H9 (cell line): ENCODE measurements at regions not wholly inside any gene's neighbourhood (a gene's known extent, or its start where the extent isn't known, plus 50 kb on each side); places are given as distances from the start of the nearest gene placed in this dataset.
A peak's percentile ranks its signal among the peaks of the same experiment; 100 is the strongest.

Experiments
- DNase-seq: peaks from one replicate; pipeline ENCODE4 v3.0.0-alpha.2; 2017
- H2AFZ ChIP-seq: one replicate; pipeline ENCODE4 v1.6.1; 2013; ENCODE audit warnings: mild to moderate bottlenecking, low read length, control low read depth, moderate library complexity
- H2AK5ac ChIP-seq: 2 replicates; pipeline ENCODE4 v1.6.1; 2013; ENCODE audit warnings: low read length, control low read depth, mixed read lengths; ENCODE audit not compliant: insufficient read length
- H2BK120ac ChIP-seq: one replicate; pipeline ENCODE4 v1.6.1; 2013; ENCODE audit warnings: low read depth, mild to moderate bottlenecking, low read length, control low read depth, inconsistent platforms; ENCODE audit not compliant: poor library complexity, severe bottlenecking
- H2BK12ac ChIP-seq: 2 replicates; pipeline ENCODE4 v1.6.1; 2013; ENCODE audit warnings: low read length, control low read depth, mixed read lengths, low read depth; ENCODE audit not compliant: insufficient read length
- H2BK15ac ChIP-seq: 2 replicates; pipeline ENCODE4 v1.6.1; 2013; ENCODE audit warnings: low read depth, low read length, control low read depth
- H2BK20ac ChIP-seq: one replicate; pipeline ENCODE4 v1.6.1; 2013; ENCODE audit warnings: low read depth, mild to moderate bottlenecking, low read length, control low read depth, inconsistent platforms; ENCODE audit not compliant: poor library complexity, severe bottlenecking
- H2BK5ac ChIP-seq: 2 replicates; pipeline ENCODE4 v1.6.1; 2013; ENCODE audit warnings: low read length, control low read depth, mixed read lengths; ENCODE audit not compliant: insufficient read length
- H3K14ac ChIP-seq: 2 replicates; pipeline ENCODE4 v1.6.1; 2013; ENCODE audit warnings: low read length, control low read depth; ENCODE audit not compliant: insufficient read depth
- H3K18ac ChIP-seq: 2 replicates; pipeline ENCODE4 v1.6.1; 2013; ENCODE audit warnings: low read depth, mild to moderate bottlenecking, mixed read lengths, low read length, control low read depth; ENCODE audit not compliant: insufficient read length
- H3K23ac ChIP-seq: 2 replicates; pipeline ENCODE4 v1.6.1; 2013; ENCODE audit warnings: low read length, control low read depth, mixed read lengths, low read depth; ENCODE audit not compliant: insufficient read length
- H3K23me2 ChIP-seq: 2 replicates; pipeline ENCODE4 v1.6.1; 2013; ENCODE audit warnings: low read depth, mild to moderate bottlenecking, mixed read lengths, low read length, control low read depth; ENCODE audit not compliant: insufficient read length, poor library complexity, severe bottlenecking
- H3K27ac ChIP-seq: 2 replicates; pipeline ENCODE4 v1.5.1; 2013; ENCODE audit warnings: low read length, control low read depth, mixed read lengths, low read depth; ENCODE audit not compliant: insufficient read length
- H3K27me3 ChIP-seq: 2 replicates; pipeline ENCODE4 v1.6.1; 2013; ENCODE audit warnings: low read length, control low read depth, inconsistent platforms; ENCODE audit not compliant: insufficient read depth
- H3K4ac ChIP-seq: 2 replicates; pipeline ENCODE4 v1.6.1; 2013; ENCODE audit warnings: low read depth, mild to moderate bottlenecking, control low read depth, inconsistent platforms, low read length, moderate library complexity
- H3K4me1 ChIP-seq: 2 replicates; pipeline ENCODE4 v1.6.1; 2013; ENCODE audit warnings: low read length, control low read depth, inconsistent platforms; ENCODE audit not compliant: insufficient read depth
- H3K4me2 ChIP-seq: 2 replicates; pipeline ENCODE4 v1.6.1; 2013; ENCODE audit warnings: low read length, control low read depth, mixed read lengths; ENCODE audit not compliant: insufficient read length, insufficient read depth
- H3K56ac ChIP-seq: 2 replicates; pipeline ENCODE4 v1.6.1; 2013; ENCODE audit warnings: low read depth, mild to moderate bottlenecking, mixed read lengths, low read length, control low read depth; ENCODE audit not compliant: insufficient read length
- H3K79me1 ChIP-seq: 2 replicates; pipeline ENCODE4 v1.6.1; 2013; ENCODE audit warnings: low read depth, mild to moderate bottlenecking, moderate library complexity, low read length, control low read depth, inconsistent platforms; ENCODE audit not compliant: insufficient read depth, poor library complexity, severe bottlenecking
- H3K79me2 ChIP-seq: 2 replicates; pipeline ENCODE4 v1.6.1; 2013; ENCODE audit warnings: low read length, control low read depth, inconsistent platforms; ENCODE audit not compliant: insufficient read depth
- H3K9ac ChIP-seq: 2 replicates; pipeline ENCODE4 v1.6.1; 2013; ENCODE audit warnings: low read length, control low read depth, mixed read lengths; ENCODE audit not compliant: insufficient read length; ENCODE audit errors: extremely low read depth
- H3K9me3 ChIP-seq: one replicate; pipeline ENCODE4 v1.6.1; 2013; ENCODE audit warnings: low read depth, low read length, inconsistent platforms; ENCODE audit not compliant: control insufficient read depth
- H3T11ph ChIP-seq: one replicate; pipeline ENCODE4 v1.6.1; 2013; ENCODE audit warnings: mild to moderate bottlenecking, low read length, control low read depth, inconsistent platforms
- H4K20me1 ChIP-seq: one replicate; pipeline ENCODE4 v1.6.1; 2013; ENCODE audit not compliant: control insufficient read depth, insufficient read length, insufficient read depth
- H4K5ac ChIP-seq: 2 replicates; pipeline ENCODE4 v1.6.1; 2013; ENCODE audit warnings: low read depth, mild to moderate bottlenecking, mixed read lengths, low read length, control low read depth; ENCODE audit not compliant: insufficient read length
- H4K8ac ChIP-seq: replicated peaks from 2 replicates; pipeline ENCODE4 v1.6.1; 2013; ENCODE audit warnings: low read length, control low read depth, mixed read lengths, low read depth; ENCODE audit not compliant: insufficient read length
- H4K91ac ChIP-seq: 2 replicates; pipeline ENCODE4 v1.6.1; 2013; ENCODE audit warnings: low read depth, mild to moderate bottlenecking, moderate library complexity, mixed read lengths, low read length, control low read depth; ENCODE audit not compliant: insufficient read length
- H3K27ac Mint-ChIP-seq, 3 experiments: 2 replicates in 2 of 3; 3 replicates in 1 of 3; pipeline ENCODE4 v1.8.0; 2020 to 2021; ENCODE audit warnings: mixed read lengths in 3 of 3, mild to moderate bottlenecking in 1 of 3, moderate library complexity in 1 of 3
- H3K27me3 Mint-ChIP-seq: 2 replicates; pipeline ENCODE4 v1.8.0; 2021; ENCODE audit warnings: low read depth, mild to moderate bottlenecking, moderate library complexity, mixed read lengths
- H3K36me3 Mint-ChIP-seq, 3 experiments: 2 replicates in 2 of 3; 3 replicates in 1 of 3; pipeline ENCODE4 v1.8.0; 2020 to 2021; ENCODE audit warnings: low read depth in 3 of 3, mixed read lengths in 3 of 3; ENCODE audit not compliant: insufficient read depth in 1 of 3
- H3K4me1 Mint-ChIP-seq, 2 experiments: 2 replicates each; pipeline ENCODE4 v1.8.0; 2020; ENCODE audit warnings: mixed read lengths in 2 of 2
- H3K4me3 Mint-ChIP-seq, 2 experiments: 2 replicates in 1 of 2; 3 replicates in 1 of 2; pipeline ENCODE4 v1.8.0; 2020 to 2021; ENCODE audit warnings: mild to moderate bottlenecking in 2 of 2, mixed read lengths in 2 of 2, moderate library complexity in 1 of 2
- H3K9me3 Mint-ChIP-seq, 2 experiments: 2 replicates in 1 of 2; 3 replicates in 1 of 2; pipeline ENCODE4 v1.8.0; 2020; ENCODE audit warnings: mild to moderate bottlenecking in 2 of 2, mixed read lengths in 2 of 2, moderate library complexity in 1 of 2
- CTCF ChIP-seq: fragments of 200-600 bp; sonication (generic); conservative IDR thresholded peaks from 3 replicates; pipeline ENCODE4 v1.8.0; 2021; ENCODE audit warnings: antibody characterized with exemption, mild to moderate bottlenecking
- WGBS: extraction: QIAGEN DNeasy Blood & Tissue Kit; methylation state at CpG from one replicate; pipeline ENCODE4 v1.1.7; 2013; ENCODE audit warnings: missing lambda C conversion rate, low lambda C conversion rate, mixed read lengths; ENCODE audit not compliant: insufficient read length; ENCODE audit errors: extremely low coverage; 5-methylcytosine and 5-hydroxymethylcytosine counted together

- Histone ChIP-seq H2BK120ac (no peak overlapping the region), H2BK20ac (no peak overlapping the region), H3K18ac (no peak overlapping the region), H2BK5ac (no peak overlapping the region), H3K23me2 (no peaks in the 10 kb centered on the region), H3K27me3 (no peaks in the 10 kb centered on the region), H3K9me3 (no peaks in the 10 kb centered on the region), H2BK12ac (no peak overlapping the region), H3K4me1 (no peaks in the 10 kb centered on the region), H3K4ac (no peak overlapping the region), H3K9ac (no peak overlapping the region), H4K8ac (no peak overlapping the region), H3T11ph (no peak overlapping the region), H3K23ac (no peak overlapping the region), H3K4me2 (no peak overlapping the region), H3K27ac (no peak overlapping the region), H3K56ac (no peak overlapping the region), H2BK15ac (no peak overlapping the region), H3K79me2 (no peaks in the 10 kb centered on the region), H3K14ac (peak overlapping the region; percentile 28), H3K79me1 (no peaks in the 10 kb centered on the region), H4K91ac (no peak overlapping the region), H2AFZ (no peak overlapping the region), H4K20me1 (no peaks in the 10 kb centered on the region), H2AK5ac (no peak overlapping the region), H4K5ac (no peak overlapping the region)
- H3K4me3 Mint-ChIP-seq = no peak overlapping the region
- peaks cover 4% of the 10 kb centered on the region; the same call in 1 of the 2 replicates for H3K27me3 Mint-ChIP-seq
- no peak for DNase-seq
- TF ChIP-seq CTCF = no peak
- WGBS = no CpG with 5 or more reads among the region's 4 CpGs
- peaks cover 0 to 3% of the 10 kb centered on the region in 2 experiments; a peak in 2 of 5 replicates for H3K9me3 Mint-ChIP-seq
- no peaks in the 10 kb centered on the region for H3K36me3 Mint-ChIP-seq
- peaks cover 22 to 28% of the 10 kb centered on the region in 2 experiments for H3K4me1 Mint-ChIP-seq
- no peak overlapping the region for H3K27ac Mint-ChIP-seq
Observed at GRCh38 chr20:48326434-48326691, 501.4 kb downstream of the PREX1 start.
